ENCODE measurements at regions not wholly inside any gene's neighbourhood (a gene's known extent, or its start where the extent isn't known, plus 50 kb on each side); places are given as distances from the start of the nearest gene placed in this dataset.

GRCh38 chr12:80045594-80045993, 53.7 kb upstream of the OTOGL start:
- Mint-ChIP-seq H3K27ac (no peak overlapping the region), H3K4me1 (ENCODE audit: low read depth) (no peaks in the 10 kb centered on the region)
- intact Hi-C loops (cut with micrococcal nuclease), result no loop called here

DNA sequence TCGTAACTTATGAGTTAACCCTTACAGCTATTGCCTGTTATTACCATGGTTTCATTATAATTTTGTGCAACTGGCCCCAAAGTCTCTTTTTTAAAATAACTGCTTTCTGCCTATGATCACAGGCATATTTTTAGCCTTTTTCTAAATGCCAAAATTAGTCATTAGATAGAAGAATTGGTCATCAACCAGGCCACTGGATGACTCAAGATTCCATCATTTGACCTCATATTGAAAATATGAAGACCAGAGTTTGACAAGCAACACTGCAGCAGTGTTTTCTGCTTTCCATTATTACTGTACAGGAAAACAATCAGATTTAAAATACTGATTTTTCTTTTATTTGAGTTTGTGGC, 54.7 kb upstream of the OTOGL start:
- no peak for DNase-seq
- no peak overlapping the region for H3K4me3 Mint-ChIP-seq
- CTCF ChIA-PET, result no interaction called here
- H3K4me1 Mint-ChIP-seq (ENCODE audit: low read depth), result no peaks in the 10 kb centered on the region
- no peaks in the 10 kb centered on the region for H3K9me3 Mint-ChIP-seq
- H3K36me3 Mint-ChIP-seq (ENCODE audit: low read depth), result no peaks in the 10 kb centered on the region
- H3K27me3 Mint-ChIP-seq (ENCODE audit: low read depth), result peaks cover 1% of the 10 kb centered on the region
- no peak overlapping the region for H3K27ac Mint-ChIP-seq
- intact Hi-C loops (cut with micrococcal nuclease), result no loop called here

More at GRCh38 chr12:80045594-80045993, 53.7 kb upstream of the OTOGL start:
- CTCF ChIA-PET, result interaction anchor here (0.6 to 0.7 kb wide), 2 partner anchors 125 to 990 kb away, joined by 4 read pairs; no protein-coding TSS in a partner anchor
- Mint-ChIP-seq H3K4me3 (no peak overlapping the region), H3K9me3 (no peaks in the 10 kb centered on the region), H3K27me3 (ENCODE audit: low read depth) (peaks cover 1% of the 10 kb centered on the region), H3K36me3 (ENCODE audit: low read depth) (no peaks in the 10 kb centered on the region)
- no peak for DNase-seq

- no peak overlapping the region for H3K27ac Mint-ChIP-seq
- no peaks in the 10 kb centered on the region for H3K4me1 Mint-ChIP-seq (ENCODE audit: low read depth)
- H3K36me3 Mint-ChIP-seq (ENCODE audit: low read depth), result no peaks in the 10 kb centered on the region
- intact Hi-C loops (cut with micrococcal nuclease), result no loop called here
- DNase-seq, result no peak
- H3K9me3 Mint-ChIP-seq, result no peaks in the 10 kb centered on the region
- no peak overlapping the region for H3K4me3 Mint-ChIP-seq
- CTCF ChIA-PET, result no interaction called here
- H3K27me3 Mint-ChIP-seq (ENCODE audit: low read depth), result no peaks in the 10 kb centered on the region
These were observed 57.6 kb upstream of the OTOGL start for GRCh38 chr12:80041692-80042091.

DNA sequence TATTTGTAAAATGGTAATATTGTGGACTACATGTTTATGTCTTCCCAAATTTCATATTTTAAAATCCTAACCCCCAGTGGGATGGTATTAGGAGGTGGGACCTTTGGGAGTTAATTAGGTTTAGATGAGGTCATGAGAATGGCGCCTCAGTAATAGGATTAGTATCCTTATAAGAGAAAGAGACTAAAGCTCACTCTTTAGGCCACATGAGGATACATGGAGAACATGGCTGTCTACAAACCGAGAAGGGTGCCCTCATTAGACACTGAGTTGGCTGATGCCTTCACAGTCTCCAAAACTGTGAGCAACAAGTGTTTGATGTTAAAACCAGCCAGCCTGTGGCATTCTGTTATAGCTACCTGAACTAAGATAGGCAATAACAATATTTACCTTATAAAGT, 58.3 kb upstream of the OTOGL start:
- no peak for DNase-seq
- H3K27ac Mint-ChIP-seq, result no peak overlapping the region
- no peaks in the 10 kb centered on the region for H3K36me3 Mint-ChIP-seq (ENCODE audit: low read depth)
- CTCF ChIA-PET, result no interaction called here
- intact Hi-C loops (cut with micrococcal nuclease), result no loop called here
- H3K4me1 Mint-ChIP-seq (ENCODE audit: low read depth), result no peaks in the 10 kb centered on the region
- H3K9me3 Mint-ChIP-seq, result no peaks in the 10 kb centered on the region
- no peak overlapping the region for H3K4me3 Mint-ChIP-seq
- no peaks in the 10 kb centered on the region for H3K27me3 Mint-ChIP-seq (ENCODE audit: low read depth)

DNA sequence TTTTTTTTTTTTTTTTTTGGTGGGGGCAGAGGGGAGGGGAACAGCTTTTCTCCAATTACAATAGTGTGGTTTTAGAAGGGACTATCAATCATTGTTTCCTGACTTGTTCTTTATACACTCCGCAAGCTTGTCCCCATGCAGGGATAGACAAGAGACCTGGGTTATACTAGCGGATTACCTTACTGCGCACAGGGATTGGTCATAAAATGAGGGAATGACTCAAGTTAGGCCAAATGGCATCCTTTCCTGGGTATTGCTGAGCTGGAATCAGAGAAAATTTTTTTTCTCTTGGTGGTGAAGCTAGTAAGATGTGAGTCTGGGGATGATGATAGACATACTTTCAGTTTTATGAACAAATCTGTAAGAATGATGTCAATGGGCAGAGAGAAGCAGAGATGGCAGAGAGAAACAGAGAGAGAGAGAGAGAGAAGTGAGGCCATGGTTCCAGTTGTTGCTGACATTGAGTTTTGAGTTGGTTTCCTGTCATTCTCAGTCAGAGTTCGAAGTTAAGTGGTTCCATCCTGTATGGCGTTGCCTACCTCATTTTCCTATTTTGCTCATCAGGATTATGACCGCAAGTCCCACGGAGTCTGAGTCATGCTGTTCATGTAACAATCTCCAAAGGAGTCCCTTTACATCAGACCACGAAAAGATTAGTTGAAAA, 59.1 kb upstream of the OTOGL start:
- Mint-ChIP-seq H3K4me1 (ENCODE audit: low read depth) (no peaks in the 10 kb centered on the region), H3K4me3 (no peak overlapping the region), H3K27me3 (ENCODE audit: low read depth) (no peaks in the 10 kb centered on the region), H3K36me3 (ENCODE audit: low read depth) (no peaks in the 10 kb centered on the region), H3K9me3 (no peaks in the 10 kb centered on the region), H3K27ac (no peak overlapping the region)
- CTCF ChIA-PET, result no interaction called here
- intact Hi-C loops (cut with micrococcal nuclease), result no loop called here
- DNase-seq, result peak; percentile 12

DNA sequence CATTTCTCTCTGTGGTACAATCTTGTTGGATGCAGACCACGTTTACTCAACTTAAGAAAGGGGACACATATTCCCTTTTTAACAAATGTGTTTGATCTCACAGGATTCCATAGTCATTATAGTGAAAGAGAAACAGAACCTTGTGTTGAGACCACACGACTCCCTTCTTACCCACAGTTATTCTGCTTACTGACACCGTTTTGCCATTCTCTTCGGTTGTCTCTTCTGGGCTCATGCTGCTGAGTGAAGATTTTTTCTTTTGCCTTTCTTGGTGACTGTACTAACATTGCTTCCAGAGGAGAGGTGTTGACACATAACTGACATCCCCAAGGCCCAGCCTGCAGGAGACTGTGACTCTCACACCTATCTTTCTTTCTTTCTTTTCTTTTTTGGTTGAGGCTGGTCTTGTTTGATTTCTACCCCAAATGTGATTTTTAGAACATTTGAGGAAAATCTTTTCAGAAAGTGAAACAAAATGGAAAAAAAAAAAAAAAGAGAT, 61.2 kb upstream of the OTOGL start:
- CTCF ChIA-PET, result interaction anchor here (0.6 kb wide), 2 partner anchors 149 to 252 kb away, joined by 3 read pairs; no protein-coding TSS in a partner anchor
- Mint-ChIP-seq H3K27me3 (ENCODE audit: low read depth) (no peaks in the 10 kb centered on the region), H3K27ac (no peak overlapping the region), H3K4me3 (no peak overlapping the region), H3K4me1 (ENCODE audit: low read depth) (no peaks in the 10 kb centered on the region), H3K36me3 (ENCODE audit: low read depth) (no peaks in the 10 kb centered on the region), H3K9me3 (no peaks in the 10 kb centered on the region)
- no peak for DNase-seq
- intact Hi-C loops (cut with micrococcal nuclease), result no loop called here

GRCh38 chr12:80033448-80033847, 65.9 kb upstream of the OTOGL start:
- Mint-ChIP-seq H3K9me3 (no peaks in the 10 kb centered on the region), H3K4me1 (ENCODE audit: low read depth) (no peaks in the 10 kb centered on the region), H3K27me3 (ENCODE audit: low read depth) (peaks cover 7% of the 10 kb centered on the region), H3K4me3 (no peak overlapping the region), H3K36me3 (ENCODE audit: low read depth) (no peaks in the 10 kb centered on the region), H3K27ac (no peak overlapping the region)
- DNase-seq, result no peak
- CTCF ChIA-PET, result no interaction called here
- intact Hi-C loops (cut with micrococcal nuclease), result no loop called here

- Mint-ChIP-seq H3K36me3 (ENCODE audit: low read depth) (no peaks in the 10 kb centered on the region), H3K9me3 (no peaks in the 10 kb centered on the region), H3K27ac (no peak overlapping the region), H3K4me1 (ENCODE audit: low read depth) (no peaks in the 10 kb centered on the region), H3K4me3 (no peak overlapping the region), H3K27me3 (ENCODE audit: low read depth) (peaks cover 8% of the 10 kb centered on the region)
- DNase-seq, result no peak
- CTCF ChIA-PET, result no interaction called here
- intact Hi-C loops (cut with micrococcal nuclease), result no loop called here
These were observed 66.4 kb upstream of the OTOGL start for GRCh38 chr12:80032946-80033345.

DNA sequence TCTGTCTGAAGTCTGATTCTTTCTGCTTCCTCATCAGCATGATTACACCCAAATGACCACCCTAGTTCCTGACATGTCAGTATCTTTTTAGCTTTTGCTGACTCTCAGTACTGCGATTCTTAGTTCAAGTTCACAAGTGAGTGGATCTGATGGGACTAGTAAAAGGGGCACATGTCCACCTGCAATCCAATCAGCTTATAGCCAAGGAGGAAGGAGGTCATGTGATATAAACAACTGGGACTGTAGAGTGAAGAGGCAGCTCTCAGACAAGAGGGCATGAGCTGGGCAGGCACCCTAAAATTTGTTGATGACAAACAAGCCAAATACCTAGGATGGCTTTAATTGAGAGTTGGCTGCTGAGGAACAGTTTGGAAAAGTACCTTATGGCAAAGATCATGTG, 68.1 kb upstream of the OTOGL start:
- intact Hi-C loops (cut with micrococcal nuclease), result no loop called here
- Mint-ChIP-seq H3K36me3 (ENCODE audit: low read depth) (no peaks in the 10 kb centered on the region), H3K4me3 (no peak overlapping the region), H3K27me3 (ENCODE audit: low read depth) (peaks cover 16% of the 10 kb centered on the region), H3K27ac (no peak overlapping the region), H3K4me1 (ENCODE audit: low read depth) (no peaks in the 10 kb centered on the region), H3K9me3 (no peaks in the 10 kb centered on the region)
- DNase-seq, result no peak
- CTCF ChIA-PET, result no interaction called here

DNA sequence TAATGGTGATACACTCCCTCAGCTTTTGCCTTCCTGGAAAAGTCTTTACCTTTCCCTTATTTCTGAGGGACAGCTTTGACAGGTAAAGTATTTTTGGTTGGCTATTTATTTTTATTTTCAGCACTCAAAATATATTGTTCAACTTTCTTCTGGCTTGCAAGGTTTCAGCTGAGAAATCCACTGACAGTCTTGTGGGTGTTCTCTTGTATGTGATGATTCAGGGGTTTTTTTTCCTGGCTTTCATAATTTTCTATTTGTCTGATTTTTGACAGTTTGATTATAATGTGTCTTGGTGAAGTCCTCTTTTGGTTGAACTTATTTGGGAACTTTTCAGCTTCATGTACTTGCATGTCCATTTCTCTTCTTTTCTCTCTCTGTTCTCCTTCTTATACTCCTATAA, 73.7 kb upstream of the OTOGL start:
- no peak overlapping the region for H3K4me3 Mint-ChIP-seq
- no peak for DNase-seq
- H3K27me3 Mint-ChIP-seq (ENCODE audit: low read depth), result peaks cover 16% of the 10 kb centered on the region
- intact Hi-C loops (cut with micrococcal nuclease), result no loop called here
- no peaks in the 10 kb centered on the region for H3K4me1 Mint-ChIP-seq (ENCODE audit: low read depth)
- peaks cover 6% of the 10 kb centered on the region for H3K9me3 Mint-ChIP-seq
- CTCF ChIA-PET, result no interaction called here
- H3K27ac Mint-ChIP-seq, result no peak overlapping the region
- no peaks in the 10 kb centered on the region for H3K36me3 Mint-ChIP-seq (ENCODE audit: low read depth)

- no peak for DNase-seq
- Mint-ChIP-seq H3K4me1 (ENCODE audit: low read depth) (no peaks in the 10 kb centered on the region), H3K27me3 (ENCODE audit: low read depth) (peaks cover 2% of the 10 kb centered on the region), H3K27ac (no peak overlapping the region), H3K4me3 (no peak overlapping the region), H3K9me3 (no peaks in the 10 kb centered on the region), H3K36me3 (ENCODE audit: low read depth) (no peaks in the 10 kb centered on the region)
- CTCF ChIA-PET, result no interaction called here
- intact Hi-C loops (cut with micrococcal nuclease), result no loop called here
These were observed 79.6 kb upstream of the OTOGL start for GRCh38 chr12:80019691-80020090.

GRCh38 chr12:80018119-80018518, 81.2 kb upstream of the OTOGL start:
- H3K4me1 Mint-ChIP-seq (ENCODE audit: low read depth), result no peaks in the 10 kb centered on the region
- peaks cover 3% of the 10 kb centered on the region for H3K27me3 Mint-ChIP-seq (ENCODE audit: low read depth)
- CTCF ChIA-PET, result no interaction called here
- no peak overlapping the region for H3K27ac Mint-ChIP-seq
- DNase-seq, result no peak
- intact Hi-C loops (cut with micrococcal nuclease), result no loop called here
- no peaks in the 10 kb centered on the region for H3K9me3 Mint-ChIP-seq
- no peak overlapping the region for H3K4me3 Mint-ChIP-seq
- H3K36me3 Mint-ChIP-seq (ENCODE audit: low read depth), result no peaks in the 10 kb centered on the region

DNA sequence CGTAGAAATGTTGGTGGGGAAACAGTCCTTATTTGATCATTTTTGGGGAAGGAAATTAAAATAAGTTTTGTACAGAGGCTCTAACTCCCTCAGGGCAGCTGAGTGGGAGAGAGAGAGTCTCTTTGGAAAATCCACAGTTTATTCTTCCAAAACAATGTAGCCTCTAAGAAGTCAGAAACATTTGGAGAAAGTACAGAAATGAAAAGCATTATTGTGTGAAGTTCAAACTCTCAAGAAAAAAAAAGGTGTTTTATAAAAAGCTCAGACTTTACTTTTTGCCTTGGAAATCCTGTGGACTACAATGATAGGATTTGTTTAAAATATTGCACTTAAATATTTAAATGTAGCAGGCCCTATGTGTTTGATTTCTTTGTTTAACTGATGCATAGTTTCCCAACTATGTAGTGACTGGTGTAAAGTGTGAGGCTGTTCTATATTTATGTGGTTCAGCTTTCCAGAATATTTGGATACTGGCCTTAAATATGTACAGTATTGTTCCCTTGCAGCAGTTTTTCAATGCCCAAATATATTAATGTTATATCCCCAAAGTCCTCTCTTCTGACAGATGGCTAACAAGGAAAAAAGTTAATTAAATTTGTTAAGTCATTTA, 82.0 kb upstream of the OTOGL start:
- H3K9me3 Mint-ChIP-seq, result no peaks in the 10 kb centered on the region
- no peaks in the 10 kb centered on the region for H3K4me1 Mint-ChIP-seq (ENCODE audit: low read depth)
- peaks cover 3% of the 10 kb centered on the region for H3K27me3 Mint-ChIP-seq (ENCODE audit: low read depth)
- intact Hi-C loops (cut with micrococcal nuclease), result no loop called here
- H3K4me3 Mint-ChIP-seq, result no peak overlapping the region
- H3K36me3 Mint-ChIP-seq (ENCODE audit: low read depth), result no peaks in the 10 kb centered on the region
- DNase-seq, result no peak
- H3K27ac Mint-ChIP-seq, result no peak overlapping the region
- CTCF ChIA-PET, result no interaction called here

Measured in activated naive CD4-positive, alpha-beta T cell treated with anti-CD3 and anti-CD28 coated beads for 36 hours (primary cell).